ENCODE measurements at regions not wholly inside any gene's neighbourhood (a gene's known extent, or its start where the extent isn't known, plus 50 kb on each side); places are given as distances from the start of the nearest gene placed in this dataset.
A peak's percentile ranks its signal among the peaks of the same experiment; 100 is the strongest.

GRCh38 chr6:82712389-82712788 lies 348.8 kb downstream of the TPBG start:
- peaks cover 1% of the 10 kb centered on the region for H3K4me1 Mint-ChIP-seq (ENCODE audit: low read depth, unreplicated experiment)
- no peak overlapping the region for H3K27ac Mint-ChIP-seq (ENCODE audit: unreplicated experiment)
- peaks cover 2% of the 10 kb centered on the region for H3K9me3 Mint-ChIP-seq (ENCODE audit: unreplicated experiment)
- DNase-seq: no peak
- no peak overlapping the region for H3K4me3 Mint-ChIP-seq (ENCODE audit: unreplicated experiment)
- H3K27me3 Mint-ChIP-seq (ENCODE audit: unreplicated experiment): peaks cover 2% of the 10 kb centered on the region
- no peak for TF ChIP-seq CTCF (IDR thresholded peaks at IDR 0.05; ENCODE audit: partially characterized antibody, unreplicated experiment)
- peaks cover 9% of the 10 kb centered on the region for H3K36me3 Mint-ChIP-seq (ENCODE audit: unreplicated experiment)

- Mint-ChIP-seq H3K4me1 (ENCODE audit: low read depth, unreplicated experiment) (peaks cover 1% of the 10 kb centered on the region), H3K9me3 (ENCODE audit: unreplicated experiment) (peaks cover 2% of the 10 kb centered on the region), H3K27ac (ENCODE audit: unreplicated experiment) (no peak overlapping the region), H3K4me3 (ENCODE audit: unreplicated experiment) (no peak overlapping the region), H3K36me3 (ENCODE audit: unreplicated experiment) (peaks cover 9% of the 10 kb centered on the region), H3K27me3 (ENCODE audit: unreplicated experiment) (peaks cover 2% of the 10 kb centered on the region)
- DNase-seq: no peak
- peak; percentile 72 for TF ChIP-seq CTCF (IDR thresholded peaks at IDR 0.05; ENCODE audit: partially characterized antibody, unreplicated experiment)
Measured at GRCh38 chr6:82712826-82713225, 349.2 kb downstream of the TPBG start.

- TF ChIP-seq CTCF (IDR thresholded peaks at IDR 0.05; ENCODE audit: partially characterized antibody, unreplicated experiment): no peak
- Mint-ChIP-seq H3K9me3 (ENCODE audit: unreplicated experiment) (peaks cover 2% of the 10 kb centered on the region), H3K4me1 (ENCODE audit: low read depth, unreplicated experiment) (no peaks in the 10 kb centered on the region), H3K4me3 (ENCODE audit: unreplicated experiment) (no peak overlapping the region), H3K27ac (ENCODE audit: unreplicated experiment) (no peak overlapping the region), H3K27me3 (ENCODE audit: unreplicated experiment) (no peaks in the 10 kb centered on the region), H3K36me3 (ENCODE audit: unreplicated experiment) (no peaks in the 10 kb centered on the region)
- DNase-seq: no peak
Measured at GRCh38 chr6:82720992-82721391, 344.6 kb downstream of the UBE3D start.

GRCh38 chr6:82735790-82736189 lies 329.9 kb downstream of the UBE3D start:
- Mint-ChIP-seq H3K36me3 (ENCODE audit: unreplicated experiment) (no peaks in the 10 kb centered on the region), H3K4me1 (ENCODE audit: low read depth, unreplicated experiment) (peaks cover 2% of the 10 kb centered on the region), H3K27me3 (ENCODE audit: unreplicated experiment) (no peaks in the 10 kb centered on the region), H3K27ac (ENCODE audit: unreplicated experiment) (no peak overlapping the region), H3K4me3 (ENCODE audit: unreplicated experiment) (no peak overlapping the region), H3K9me3 (ENCODE audit: unreplicated experiment) (no peaks in the 10 kb centered on the region)
- TF ChIP-seq CTCF (IDR thresholded peaks at IDR 0.05; ENCODE audit: partially characterized antibody, unreplicated experiment): no peak
- no peak for DNase-seq

- no peak for TF ChIP-seq CTCF (IDR thresholded peaks at IDR 0.05; ENCODE audit: partially characterized antibody, unreplicated experiment)
- no peak overlapping the region for H3K4me3 Mint-ChIP-seq (ENCODE audit: unreplicated experiment)
- H3K27me3 Mint-ChIP-seq (ENCODE audit: unreplicated experiment): no peaks in the 10 kb centered on the region
- no peak overlapping the region for H3K27ac Mint-ChIP-seq (ENCODE audit: unreplicated experiment)
- DNase-seq: no peak
- peaks cover 2% of the 10 kb centered on the region for H3K4me1 Mint-ChIP-seq (ENCODE audit: low read depth, unreplicated experiment)
- H3K9me3 Mint-ChIP-seq (ENCODE audit: unreplicated experiment): no peaks in the 10 kb centered on the region
- no peaks in the 10 kb centered on the region for H3K36me3 Mint-ChIP-seq (ENCODE audit: unreplicated experiment)
Measured at GRCh38 chr6:82737965-82738364, 327.7 kb downstream of the UBE3D start.
